SK-N-SH (cell line): ENCODE measurements at regions not wholly inside any gene's neighbourhood (a gene's known extent, or its start where the extent isn't known, plus 50 kb on each side); places are given as distances from the start of the nearest gene placed in this dataset.

Experiments
- CTCF ChIA-PET: fragments of 300-600, 350-600 bp; formaldehyde crosslinking; extraction: SDS; loops from one replicate; lab custom pipeline; 2021; lab: Yijun Ruan, JAX
- POLR2A ChIA-PET: fragments of 350-600 bp; sonication (Branson Sonifier 250); formaldehyde crosslinking; extraction: SDS; loops from one replicate; lab custom pipeline; 2020; ENCODE audit warnings: antibody characterized with exemption, inconsistent platforms; lab: Yijun Ruan, JAX
- DNase-seq: peaks from one replicate; pipeline ENCODE4 v3.0.0; 2012
- H2AFZ ChIP-seq: fragments of 200-600 bp; sonication (generic); 2 replicates; pipeline ENCODE4 v1.8.1; 2016; ENCODE audit warnings: antibody characterized with exemption, mild to moderate bottlenecking, low read depth
- H3F3A ChIP-seq: fragments of 200-600 bp; sonication (generic); replicated peaks from 2 replicates; pipeline ENCODE3; 2016; ENCODE audit warnings: antibody characterized with exemption, mild to moderate bottlenecking; ENCODE audit not compliant: insufficient read depth
- H3K27ac ChIP-seq, 2 experiments: fragments of 200-500 bp in 1 of 2; fragments of 200-600 bp in 1 of 2; sonication (Bioruptor generic) in 1 of 2; sonication (generic), shearing (Covaris generic) in 1 of 2; 2 replicates each; pipeline versions ENCODE4 v1.5.1 to v1.6.1; 2014 to 2016; ENCODE audit warnings: low read depth in 2 of 2, inconsistent platforms in 1 of 2, low read length in 1 of 2, mild to moderate bottlenecking in 1 of 2, mixed read lengths in 1 of 2
- H3K27me3 ChIP-seq: fragments of 200-600 bp; sonication (generic), shearing (Covaris generic); 2 replicates; pipeline ENCODE4 v1.6.1; 2016; ENCODE audit warnings: mixed run types; ENCODE audit not compliant: insufficient read depth
- H3K36me3 ChIP-seq, 2 experiments: fragments of 200-500 bp in 1 of 2; fragments of 200-600 bp in 1 of 2; sonication (Bioruptor generic) in 1 of 2; sonication (generic) in 1 of 2; replicated peaks in 1 of 2; 2 replicates each; pipeline versions ENCODE3 to v1.5.1; 2014 to 2016; ENCODE audit warnings: low read length in 1 of 2, mild to moderate bottlenecking in 1 of 2; ENCODE audit not compliant: insufficient read depth in 2 of 2, control insufficient read depth in 1 of 2
- H3K4me1 ChIP-seq, 2 experiments: fragments of 200-500 bp in 1 of 2; fragments of 200-600 bp in 1 of 2; sonication (Bioruptor generic) in 1 of 2; sonication (generic), shearing (Covaris generic) in 1 of 2; 2 replicates each; pipeline versions ENCODE4 v1.5.1 to v1.6.1; 2014 to 2016; ENCODE audit warnings: low read depth in 1 of 2, low read length in 1 of 2, mixed run types in 1 of 2; ENCODE audit not compliant: insufficient read depth in 2 of 2, control insufficient read depth in 1 of 2
- H3K4me2 ChIP-seq: fragments of 200-600 bp; sonication (generic), shearing (Covaris generic); 2 replicates; pipeline ENCODE4 v1.6.1; 2017; ENCODE audit warnings: mixed run types
- H3K4me3 ChIP-seq, 2 experiments: fragments of 200-500 bp in 1 of 2; fragments of 200-600 bp in 1 of 2; sonication (Bioruptor generic) in 1 of 2; sonication (generic), shearing (Covaris generic) in 1 of 2; 2 replicates each; pipeline versions ENCODE4 v1.5.1 to v1.8.1; 2014 to 2016; ENCODE audit warnings: low read depth in 2 of 2, inconsistent platforms in 1 of 2, low read length in 1 of 2, mild to moderate bottlenecking in 1 of 2, mixed read lengths in 1 of 2, moderate library complexity in 1 of 2
- H3K79me2 ChIP-seq: fragments of 200-600 bp; sonication (generic); 2 replicates; pipeline ENCODE4 v1.8.1; 2017; ENCODE audit warnings: mild to moderate bottlenecking; ENCODE audit not compliant: insufficient read depth
- H3K9ac ChIP-seq: fragments of 200-600 bp; sonication (generic); 2 replicates; pipeline ENCODE4 v1.6.1; 2017; ENCODE audit warnings: mixed run types
- H3K9me2 ChIP-seq: fragments of 200-600 bp; sonication (generic); 2 replicates; pipeline ENCODE4 v1.6.1; 2017; ENCODE audit warnings: mixed run types
- H3K9me3 ChIP-seq: fragments of 200-600 bp; sonication (generic); 2 replicates; pipeline ENCODE4 v1.6.1; 2017; ENCODE audit warnings: mixed run types, mild to moderate bottlenecking, moderate library complexity
- H4K20me1 ChIP-seq: fragments of 200-600 bp; sonication (generic); 2 replicates; pipeline ENCODE4 v1.6.1; 2017; ENCODE audit warnings: mild to moderate bottlenecking, mixed run types; ENCODE audit not compliant: insufficient read depth
- EP300 ChIP-seq, 2 experiments: IDR thresholded peaks; 2 replicates each; pipeline versions ENCODE4 v1.4.0 to v1.6.1; 2012; ENCODE audit warnings: borderline replicate concordance in 1 of 2, low read depth in 1 of 2, low read length in 1 of 2
- FOSL2 ChIP-seq: IDR thresholded peaks from 2 replicates; pipeline ENCODE4 v1.4.0; 2012; ENCODE audit warnings: low read depth, mild to moderate bottlenecking, moderate library complexity, borderline replicate concordance
- FOXJ3 ChIP-seq: sonication (generic); formaldehyde crosslinking; IDR thresholded peaks from 2 replicates; pipeline ENCODE4 v1.5.1; 2020; ENCODE audit warnings: mild to moderate bottlenecking, missing genetic modification reagents
- FOXM1 ChIP-seq: IDR thresholded peaks from 2 replicates; pipeline ENCODE4 v1.4.0; 2012; ENCODE audit warnings: low read depth, mild to moderate bottlenecking
- GATA2 ChIP-seq: sonication (generic); formaldehyde crosslinking; IDR thresholded peaks from 2 replicates; pipeline ENCODE4 v1.5.0; 2020; ENCODE audit warnings: mild to moderate bottlenecking, missing genetic modification reagents
- JUND ChIP-seq: IDR thresholded peaks from 2 replicates; pipeline ENCODE4 v1.4.0; 2012
- MXI1 ChIP-seq: IDR thresholded peaks from 2 replicates; pipeline ENCODE4 v1.6.1; 2012; ENCODE audit warnings: mild to moderate bottlenecking, low read depth, low read length, improper control_type of control experiment
- NFIC ChIP-seq: IDR thresholded peaks from 2 replicates; pipeline ENCODE4 v1.4.0; 2012; ENCODE audit warnings: borderline replicate concordance
- NRF1 ChIP-seq: IDR thresholded peaks from 2 replicates; pipeline ENCODE4 v1.6.1; 2012; ENCODE audit warnings: low read depth, mild to moderate bottlenecking, low read length
- POLR2AphosphoS5 ChIP-seq: IDR thresholded peaks from 2 replicates; pipeline ENCODE4 v1.6.1; 2012; ENCODE audit warnings: low read depth, low read length
- RAD21 ChIP-seq: IDR thresholded peaks from 2 replicates; pipeline ENCODE4 v1.6.1; 2012; ENCODE audit warnings: mild to moderate bottlenecking, low read length
- USF1 ChIP-seq: IDR thresholded peaks from 2 replicates; pipeline ENCODE4 v1.4.0; 2012; ENCODE audit warnings: low read depth, borderline replicate concordance
- WGBS: methylation state at CpG from one replicate; pipeline ENCODE4 v1.1.6; 2017; ENCODE audit warnings: low lambda C conversion rate; 5-methylcytosine and 5-hydroxymethylcytosine counted together
- TF ChIP-seq, protein P1 (sequence below): IDR thresholded peaks from 2 replicates; pipeline ENCODE4 v1.6.1; 2012; ENCODE audit warnings: mild to moderate bottlenecking, low read depth, low read length, moderate library complexity
- TF ChIP-seq, protein P2 (sequence below): fragments of 200-600 bp; sonication (generic); IDR thresholded peaks from 2 replicates; pipeline ENCODE4 v1.6.1; 2017; ENCODE audit warnings: antibody characterized with exemption, mild to moderate bottlenecking, moderate library complexity

- TF ChIP-seq USF1 (no peak), GATA2 (no peak), FOXM1 (no peak), JUND (no peak), MXI1 (no peak), POLR2AphosphoS5 (no peak), RAD21 (no peak), NFIC (no peak), EP300 (IDR thresholded peaks at IDR 0.05; ENCODE audit: borderline replicate concordance in 1 of 2, low read depth in 1 of 2, low read length in 1 of 2) (no peak), FOSL2 (no peak), FOXJ3 (CRISPR knock-in tag) (no peak), NRF1 (no peak)
- TF ChIP-seq, protein P1, sequence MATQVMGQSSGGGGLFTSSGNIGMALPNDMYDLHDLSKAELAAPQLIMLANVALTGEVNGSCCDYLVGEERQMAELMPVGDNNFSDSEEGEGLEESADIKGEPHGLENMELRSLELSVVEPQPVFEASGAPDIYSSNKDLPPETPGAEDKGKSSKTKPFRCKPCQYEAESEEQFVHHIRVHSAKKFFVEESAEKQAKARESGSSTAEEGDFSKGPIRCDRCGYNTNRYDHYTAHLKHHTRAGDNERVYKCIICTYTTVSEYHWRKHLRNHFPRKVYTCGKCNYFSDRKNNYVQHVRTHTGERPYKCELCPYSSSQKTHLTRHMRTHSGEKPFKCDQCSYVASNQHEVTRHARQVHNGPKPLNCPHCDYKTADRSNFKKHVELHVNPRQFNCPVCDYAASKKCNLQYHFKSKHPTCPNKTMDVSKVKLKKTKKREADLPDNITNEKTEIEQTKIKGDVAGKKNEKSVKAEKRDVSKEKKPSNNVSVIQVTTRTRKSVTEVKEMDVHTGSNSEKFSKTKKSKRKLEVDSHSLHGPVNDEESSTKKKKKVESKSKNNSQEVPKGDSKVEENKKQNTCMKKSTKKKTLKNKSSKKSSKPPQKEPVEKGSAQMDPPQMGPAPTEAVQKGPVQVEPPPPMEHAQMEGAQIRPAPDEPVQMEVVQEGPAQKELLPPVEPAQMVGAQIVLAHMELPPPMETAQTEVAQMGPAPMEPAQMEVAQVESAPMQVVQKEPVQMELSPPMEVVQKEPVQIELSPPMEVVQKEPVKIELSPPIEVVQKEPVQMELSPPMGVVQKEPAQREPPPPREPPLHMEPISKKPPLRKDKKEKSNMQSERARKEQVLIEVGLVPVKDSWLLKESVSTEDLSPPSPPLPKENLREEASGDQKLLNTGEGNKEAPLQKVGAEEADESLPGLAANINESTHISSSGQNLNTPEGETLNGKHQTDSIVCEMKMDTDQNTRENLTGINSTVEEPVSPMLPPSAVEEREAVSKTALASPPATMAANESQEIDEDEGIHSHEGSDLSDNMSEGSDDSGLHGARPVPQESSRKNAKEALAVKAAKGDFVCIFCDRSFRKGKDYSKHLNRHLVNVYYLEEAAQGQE: no peak
- TF ChIP-seq, protein P2, sequence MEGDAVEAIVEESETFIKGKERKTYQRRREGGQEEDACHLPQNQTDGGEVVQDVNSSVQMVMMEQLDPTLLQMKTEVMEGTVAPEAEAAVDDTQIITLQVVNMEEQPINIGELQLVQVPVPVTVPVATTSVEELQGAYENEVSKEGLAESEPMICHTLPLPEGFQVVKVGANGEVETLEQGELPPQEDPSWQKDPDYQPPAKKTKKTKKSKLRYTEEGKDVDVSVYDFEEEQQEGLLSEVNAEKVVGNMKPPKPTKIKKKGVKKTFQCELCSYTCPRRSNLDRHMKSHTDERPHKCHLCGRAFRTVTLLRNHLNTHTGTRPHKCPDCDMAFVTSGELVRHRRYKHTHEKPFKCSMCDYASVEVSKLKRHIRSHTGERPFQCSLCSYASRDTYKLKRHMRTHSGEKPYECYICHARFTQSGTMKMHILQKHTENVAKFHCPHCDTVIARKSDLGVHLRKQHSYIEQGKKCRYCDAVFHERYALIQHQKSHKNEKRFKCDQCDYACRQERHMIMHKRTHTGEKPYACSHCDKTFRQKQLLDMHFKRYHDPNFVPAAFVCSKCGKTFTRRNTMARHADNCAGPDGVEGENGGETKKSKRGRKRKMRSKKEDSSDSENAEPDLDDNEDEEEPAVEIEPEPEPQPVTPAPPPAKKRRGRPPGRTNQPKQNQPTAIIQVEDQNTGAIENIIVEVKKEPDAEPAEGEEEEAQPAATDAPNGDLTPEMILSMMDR: no peak
- Histone ChIP-seq H4K20me1 (no peaks in the 10 kb centered on the region), H3K4me1 (no peaks in the 10 kb centered on the region), H3F3A (no peaks in the 10 kb centered on the region), H3K27ac (no peak overlapping the region), H3K9me3 (no peaks in the 10 kb centered on the region), H2AFZ (no peak overlapping the region), H3K4me3 (no peak overlapping the region), H3K27me3 (peaks cover 6% of the 10 kb centered on the region), H3K9me2 (no peaks in the 10 kb centered on the region), H3K9ac (no peak overlapping the region), H3K36me3 (no peaks in the 10 kb centered on the region), H3K79me2 (no peaks in the 10 kb centered on the region), H3K4me2 (no peak overlapping the region)
- ChIA-PET POLR2A (no interaction called here), CTCF (no interaction called here)
- no peak for DNase-seq
- WGBS: 12% methylated on average over 8 of the region's 10 CpGs
Measured at GRCh38 chr5:4531756-4532704, 608.1 kb upstream of the ADAMTS16 start.
